ENCODE measurements at regions not wholly inside any gene's neighbourhood (a gene's known extent, or its start where the extent isn't known, plus 50 kb on each side); places are given as distances from the start of the nearest gene placed in this dataset.

GRCh38 chr6:84422380-84422968 is 195.0 kb upstream of the CEP162 start:
- DNase-seq, result peak in 6 of 56 donors; percentile 1 to 26 (median 4)

GRCh38 chr6:84421031-84421430 is 193.6 kb upstream of the CEP162 start:
- no peak for DNase-seq

DNA sequence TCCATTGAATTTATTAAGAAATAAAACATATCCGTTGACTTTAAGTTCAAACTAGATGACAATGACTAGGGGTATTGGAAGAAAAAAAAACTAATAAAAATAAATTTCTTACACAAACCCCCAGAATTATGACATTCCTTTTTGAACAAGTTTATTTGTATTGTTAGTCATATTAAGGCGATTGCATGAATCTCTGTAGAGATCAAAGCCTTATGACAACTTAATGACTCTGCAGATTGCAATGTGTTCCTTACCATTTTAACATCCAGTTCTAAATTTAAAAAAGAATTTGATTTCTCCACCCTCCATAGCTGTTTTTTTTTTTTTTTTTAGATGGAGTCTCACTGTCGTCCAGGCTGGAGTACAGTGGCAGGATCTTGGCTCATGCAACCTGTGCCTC is 189.8 kb upstream of the CEP162 start:
- DNase-seq, result no peak

DNA sequence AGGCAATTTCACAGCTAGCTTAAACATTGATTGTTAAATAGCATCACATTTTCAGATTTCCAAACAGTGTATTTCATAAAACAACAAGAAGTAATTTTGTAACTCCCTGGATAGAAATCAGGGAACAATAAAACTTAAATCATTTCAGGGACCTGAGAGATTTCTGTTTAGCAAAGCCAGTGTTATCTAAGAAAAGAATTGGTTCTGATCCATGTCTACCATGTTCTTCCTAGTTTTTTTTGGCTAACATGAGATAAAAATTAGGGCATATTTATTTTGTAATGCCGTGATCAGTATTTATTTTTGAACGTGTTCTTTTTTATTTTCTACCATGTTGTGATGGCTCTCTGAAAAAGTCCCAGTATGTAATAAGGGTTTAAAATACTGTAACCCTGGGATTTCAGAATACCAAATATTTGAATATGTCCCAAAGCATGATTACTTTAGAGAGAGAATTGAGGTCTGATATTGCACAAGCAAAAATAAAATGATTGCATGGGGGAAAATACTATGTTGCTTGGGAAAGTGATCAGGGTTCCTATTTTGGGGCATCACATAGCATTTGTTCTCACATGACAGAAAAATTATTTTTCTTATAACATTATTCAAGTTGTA is 188.7 kb upstream of the CEP162 start:
- no peak for DNase-seq

GRCh38 chr6:84415517-84415916 is 188.1 kb upstream of the CEP162 start:
- no peak for DNase-seq

DNA sequence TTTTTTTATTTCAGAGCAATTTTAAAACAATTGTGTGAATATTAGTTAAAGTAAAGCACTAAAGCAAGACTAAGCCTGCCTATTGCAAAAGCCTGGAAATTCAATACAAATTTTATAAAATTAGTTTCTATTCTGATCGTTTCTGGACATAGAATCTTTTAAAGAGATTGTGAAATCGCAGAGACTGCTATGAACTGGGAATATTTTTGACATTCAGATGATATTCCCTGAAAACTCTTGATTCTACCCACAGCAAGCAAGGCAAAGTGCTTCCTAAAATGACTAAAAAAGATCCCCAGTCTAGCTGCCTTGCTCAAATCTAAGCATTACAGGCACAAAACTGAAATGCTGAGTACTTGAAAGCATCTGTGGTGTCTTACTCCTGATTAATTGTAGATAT is 187.6 kb upstream of the CEP162 start:
- DNase-seq, result no peak

- DNase-seq, result no peak
Measured at GRCh38 chr6:84414531-84414930, 187.1 kb upstream of the CEP162 start.

DNA sequence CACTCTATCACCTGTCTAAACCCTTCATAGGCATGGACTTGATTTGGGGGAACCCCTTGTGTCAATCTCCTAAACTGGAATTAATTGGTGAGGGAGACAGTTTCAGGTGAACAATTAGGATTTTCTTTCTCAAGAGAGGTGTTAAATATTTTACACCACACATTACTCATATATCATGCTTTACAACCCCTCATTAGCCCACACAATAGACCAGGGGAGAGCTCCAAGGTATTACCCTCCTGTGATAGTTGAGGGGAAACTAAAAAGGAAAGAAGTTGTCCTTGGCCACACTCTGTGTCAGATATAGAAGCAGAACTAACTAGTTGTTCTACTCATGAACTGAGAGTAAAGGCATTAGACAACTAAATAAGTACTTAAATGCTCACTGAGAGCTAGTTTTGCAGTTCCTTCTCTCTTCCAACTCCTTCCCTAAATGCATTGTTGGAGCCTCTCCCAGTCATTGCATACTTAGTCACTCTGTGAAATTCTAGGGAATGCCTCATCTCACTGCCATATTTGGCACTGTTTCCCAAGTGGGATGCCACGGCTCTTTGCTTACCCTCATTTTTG is 183.7 kb upstream of the CEP162 start:
- no peak for DNase-seq

DNA sequence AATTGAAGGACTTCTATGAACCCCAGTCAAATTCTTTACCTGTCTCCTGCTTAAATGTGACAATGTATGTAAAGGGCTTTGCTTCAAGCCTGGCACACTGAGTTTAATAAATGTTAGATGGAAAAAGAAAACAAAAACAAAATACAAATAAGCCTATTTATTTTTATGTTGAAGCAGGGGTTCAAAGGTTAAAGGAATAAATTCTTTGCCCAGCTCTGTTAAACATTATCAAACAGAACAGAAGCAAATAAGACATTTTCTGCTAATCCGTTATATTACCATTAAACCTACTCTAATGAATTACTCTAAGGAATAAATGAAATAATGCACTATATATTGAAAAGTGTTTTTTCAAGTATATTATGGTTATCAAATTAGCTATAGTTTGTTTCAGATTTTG is 182.5 kb upstream of the CEP162 start:
- DNase-seq, result no peak

- no peak for DNase-seq
Measured at GRCh38 chr6:84408028-84408427, 180.6 kb upstream of the CEP162 start.

DNA sequence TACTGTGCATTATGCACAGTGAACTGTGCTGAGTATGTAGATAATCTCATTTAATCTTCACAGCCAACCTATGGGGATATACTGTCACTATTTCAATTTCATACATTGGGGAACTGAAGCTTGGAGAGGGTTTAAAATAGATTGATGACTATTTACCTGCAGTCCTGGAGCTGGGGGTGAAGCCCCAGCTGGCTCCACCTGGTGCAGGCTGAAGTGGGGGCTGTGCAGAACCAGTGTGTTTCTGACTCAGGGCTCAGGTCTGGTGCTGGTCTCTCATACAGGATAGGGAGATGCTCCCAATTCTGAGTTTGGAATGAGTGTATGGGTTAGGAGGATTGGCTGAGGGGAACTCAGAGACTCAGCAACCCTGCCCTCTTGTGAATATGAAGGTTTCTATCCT is 176.1 kb upstream of the CEP162 start:
- DNase-seq, result no peak

DNA sequence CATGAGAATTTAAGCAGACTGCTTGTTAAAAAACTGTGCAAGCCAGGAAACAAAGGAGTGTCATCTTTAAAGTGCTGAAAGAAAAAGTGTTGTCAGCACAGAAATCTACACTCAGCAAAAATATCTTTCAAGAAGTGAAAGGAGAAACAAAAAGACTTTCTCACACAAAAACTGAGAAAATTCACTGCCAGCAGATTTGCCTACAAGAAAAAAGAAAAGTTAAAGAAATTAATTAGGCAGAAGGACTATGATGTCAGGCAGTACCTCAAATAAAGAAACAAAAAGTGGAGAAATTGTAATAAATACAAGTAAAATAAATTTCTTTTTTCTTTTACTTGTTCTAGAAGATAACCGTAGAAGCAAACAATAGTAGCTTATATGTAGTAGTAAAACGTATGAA is 171.6 kb upstream of the CEP162 start:
- DNase-seq, result no peak

DNA sequence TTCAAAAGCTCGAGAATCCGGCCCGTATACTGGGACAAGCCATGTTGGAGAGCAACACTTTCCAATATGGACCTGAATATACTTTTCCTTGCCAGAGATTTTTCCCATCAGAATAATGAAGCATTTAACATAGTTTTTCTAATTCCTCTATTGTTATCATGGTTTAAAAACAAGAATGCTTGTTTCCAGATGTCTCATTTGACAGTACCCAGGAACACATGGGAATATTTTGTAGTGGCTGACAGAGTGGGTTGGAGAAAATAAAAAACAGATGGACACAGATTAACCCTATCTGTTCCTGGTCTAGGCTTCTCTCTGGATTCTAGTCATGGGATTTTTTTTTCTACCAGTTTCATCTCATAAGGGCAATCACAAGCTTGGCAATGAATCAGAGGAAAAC is 164.8 kb upstream of the CEP162 start:
- DNase-seq, result no peak

- no peak for DNase-seq
Measured at GRCh38 chr6:84390851-84391250, 163.4 kb upstream of the CEP162 start.

DNA sequence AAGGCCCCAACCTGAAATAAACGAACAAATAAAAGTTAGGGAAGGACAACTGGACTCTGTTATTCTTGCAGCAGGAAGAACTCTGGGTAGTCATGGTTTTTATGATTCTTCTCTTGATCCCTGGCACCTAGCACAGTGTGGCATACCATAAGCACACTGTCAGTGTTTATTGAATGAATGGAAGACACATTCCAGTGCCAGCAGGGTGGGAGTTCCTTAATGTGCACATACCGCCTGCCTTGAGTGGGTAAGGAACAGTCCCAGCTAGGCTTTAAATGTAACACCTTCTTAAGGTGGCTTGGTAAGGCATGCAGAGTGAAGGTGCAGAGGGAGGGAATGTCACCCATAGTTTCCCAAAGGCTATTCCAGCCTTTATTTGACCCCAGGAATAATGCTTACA is 162.9 kb upstream of the CEP162 start:
- DNase-seq, result no peak

- no peak for DNase-seq
Measured at GRCh38 chr6:84379142-84379541, 151.7 kb upstream of the CEP162 start.

DNA sequence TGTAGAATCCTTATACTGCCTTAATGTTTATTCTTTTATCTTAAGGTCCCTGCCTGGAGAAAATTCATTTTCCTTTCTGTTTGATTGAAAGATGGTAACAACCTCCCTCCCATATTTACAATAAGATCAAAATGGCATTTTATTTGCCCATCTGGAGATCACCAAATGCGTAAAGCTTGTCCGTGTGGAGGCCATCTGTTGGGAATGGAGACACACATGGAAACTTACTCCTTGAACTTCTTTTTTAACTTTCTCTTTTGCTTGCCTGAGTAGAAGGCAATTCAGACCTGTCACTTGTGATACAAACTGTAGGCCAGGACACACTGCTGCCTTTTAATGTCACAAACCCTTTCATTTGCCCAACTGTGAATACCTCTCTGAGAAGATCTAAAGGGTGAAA is 144.8 kb upstream of the CEP162 start:
- DNase-seq, result no peak

- no peak for DNase-seq
Measured at GRCh38 chr6:84371681-84372080, 144.2 kb upstream of the CEP162 start.

DNA sequence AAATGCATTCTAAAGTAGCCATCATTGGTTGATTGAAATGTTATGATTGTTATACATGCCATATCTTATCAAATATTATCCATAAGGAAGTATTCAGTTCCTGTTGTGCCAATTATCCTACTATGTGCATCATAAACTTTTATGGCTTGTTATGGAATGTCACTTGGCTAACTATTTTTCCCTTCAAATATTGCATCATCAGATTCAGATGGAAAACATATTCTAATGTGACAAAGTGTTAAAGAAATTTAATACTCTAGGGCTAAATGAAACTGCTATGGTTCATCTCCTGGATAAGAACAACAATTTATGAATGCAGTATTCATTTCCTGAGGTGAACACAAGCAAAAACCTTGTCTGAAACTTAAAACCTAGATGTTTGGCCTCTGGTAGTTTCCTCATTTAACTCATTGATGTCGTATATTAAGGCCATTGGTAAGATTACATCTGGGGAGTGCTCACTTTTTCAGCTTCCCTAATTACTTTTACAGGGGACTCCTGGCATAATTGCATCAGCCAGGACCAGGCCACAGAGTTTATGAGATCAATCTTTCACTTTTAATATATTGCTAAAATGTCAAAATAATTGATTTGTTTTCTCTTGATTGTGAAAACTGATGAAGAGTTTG is 134.9 kb upstream of the CEP162 start:
- DNase-seq, result no peak

GRCh38 chr6:84361372-84362192 is 134.1 kb upstream of the CEP162 start:
- DNase-seq, result no peak

DNA sequence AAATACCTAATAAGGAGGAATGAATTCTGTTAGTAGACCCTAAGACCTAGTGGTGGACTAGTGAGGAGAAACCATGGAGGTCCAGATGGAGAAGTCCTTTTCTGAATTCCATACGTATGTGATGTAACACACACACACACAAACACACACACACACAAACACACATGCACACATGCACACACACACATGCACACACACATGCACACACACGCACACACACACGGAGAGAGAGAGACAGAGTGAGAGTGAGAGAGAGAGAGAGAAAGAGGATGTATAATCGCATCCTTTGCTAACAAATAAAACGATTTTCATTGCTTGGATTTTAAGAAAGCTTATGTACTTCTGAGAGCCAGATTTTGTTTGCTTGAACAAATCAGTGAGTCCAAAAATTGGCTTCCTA is 132.6 kb upstream of the CEP162 start:
- no peak for DNase-seq

- no peak for DNase-seq
Measured at GRCh38 chr6:84358581-84358980, 131.1 kb upstream of the CEP162 start.
